IPS-20b (cell line): ENCODE measurements at regions not wholly inside any gene's neighbourhood (a gene's known extent, or its start where the extent isn't known, plus 50 kb on each side); places are given as distances from the start of the nearest gene placed in this dataset.

Experiments used
- H3K27ac ChIP-seq: one replicate; pipeline ENCODE4 v1.5.1; 2013; ENCODE audit warnings: low read length
- H3K27me3 ChIP-seq: 2 replicates; pipeline ENCODE4 v1.6.1; 2013; ENCODE audit warnings: mild to moderate bottlenecking, low read length, inconsistent platforms; ENCODE audit not compliant: insufficient read depth
- H3K36me3 ChIP-seq: 2 replicates; pipeline ENCODE4 v1.6.1; 2013; ENCODE audit warnings: low read depth, mild to moderate bottlenecking, inconsistent platforms, low read length, moderate library complexity; ENCODE audit not compliant: insufficient read depth
- H3K4me1 ChIP-seq: 2 replicates; pipeline ENCODE4 v1.6.1; 2013; ENCODE audit warnings: mild to moderate bottlenecking, control low read depth, inconsistent platforms, low read length, moderate library complexity; ENCODE audit not compliant: insufficient read depth
- H3K4me3 ChIP-seq: 2 replicates; pipeline ENCODE4 v1.5.1; 2013; ENCODE audit warnings: mild to moderate bottlenecking, low read length, inconsistent platforms
- H3K9ac ChIP-seq: 2 replicates; pipeline ENCODE4 v1.6.1; 2013; ENCODE audit warnings: low read depth, mild to moderate bottlenecking, inconsistent platforms, low read length, moderate library complexity
- H3K9me3 ChIP-seq: 2 replicates; pipeline ENCODE4 v1.6.1; 2013; ENCODE audit warnings: mild to moderate bottlenecking, low read depth, low read length, inconsistent platforms; ENCODE audit not compliant: insufficient read depth

GRCh38 chr11:82003671-82004515 lies 729.8 kb downstream of the FAM181B start:
- H3K4me1 ChIP-seq = no peaks in the 10 kb centered on the region
- no peak overlapping the region for H3K27ac ChIP-seq
- H3K36me3 ChIP-seq = no peaks in the 10 kb centered on the region
- H3K9me3 ChIP-seq = no peaks in the 10 kb centered on the region
- H3K4me3 ChIP-seq = no peak overlapping the region
- H3K9ac ChIP-seq = no peak overlapping the region
- no peaks in the 10 kb centered on the region for H3K27me3 ChIP-seq

- H3K9ac ChIP-seq = no peak overlapping the region
- no peaks in the 10 kb centered on the region for H3K4me1 ChIP-seq
- no peak overlapping the region for H3K27ac ChIP-seq
- H3K9me3 ChIP-seq = no peaks in the 10 kb centered on the region
- no peaks in the 10 kb centered on the region for H3K36me3 ChIP-seq
- H3K27me3 ChIP-seq = no peaks in the 10 kb centered on the region
- no peak overlapping the region for H3K4me3 ChIP-seq
These were observed 730.6 kb downstream of the FAM181B start for GRCh38 chr11:82003024-82003423.

GRCh38 chr11:81995889-81996288 lies 737.8 kb downstream of the FAM181B start:
- no peaks in the 10 kb centered on the region for H3K4me1 ChIP-seq
- H3K9me3 ChIP-seq = no peaks in the 10 kb centered on the region
- H3K27me3 ChIP-seq = no peaks in the 10 kb centered on the region
- H3K4me3 ChIP-seq = no peak overlapping the region
- no peaks in the 10 kb centered on the region for H3K36me3 ChIP-seq
- no peak overlapping the region for H3K27ac ChIP-seq
- H3K9ac ChIP-seq = no peak overlapping the region

GRCh38 chr11:81993755-81994154 lies 739.9 kb downstream of the FAM181B start:
- Histone ChIP-seq H3K9ac (no peak overlapping the region), H3K27ac (no peak overlapping the region), H3K36me3 (no peaks in the 10 kb centered on the region), H3K9me3 (no peaks in the 10 kb centered on the region), H3K27me3 (no peaks in the 10 kb centered on the region), H3K4me3 (no peak overlapping the region), H3K4me1 (no peaks in the 10 kb centered on the region)

GRCh38 chr11:81990659-81991443 lies 742.8 kb downstream of the FAM181B start:
- Histone ChIP-seq H3K27ac (no peak overlapping the region), H3K9ac (no peak overlapping the region), H3K4me1 (0 out of 2 replicates have a peak, but pooled peaks cover 5% of the 10 kb centered on the region), H3K36me3 (no peaks in the 10 kb centered on the region), H3K9me3 (peaks cover 6% of the 10 kb centered on the region), H3K4me3 (no peak overlapping the region), H3K27me3 (no peaks in the 10 kb centered on the region)

- H3K9me3 ChIP-seq = peaks cover 6% of the 10 kb centered on the region
- H3K9ac ChIP-seq = no peak overlapping the region
- H3K36me3 ChIP-seq = no peaks in the 10 kb centered on the region
- H3K27me3 ChIP-seq = no peaks in the 10 kb centered on the region
- H3K4me3 ChIP-seq = no peak overlapping the region
- no peak overlapping the region for H3K27ac ChIP-seq
- H3K4me1 ChIP-seq = 0 out of 2 replicates have a peak, but pooled peaks cover 5% of the 10 kb centered on the region
These were observed 744.6 kb downstream of the FAM181B start for GRCh38 chr11:81989093-81989492.

- no peak overlapping the region for H3K9ac ChIP-seq
- H3K4me1 ChIP-seq = 0 out of 2 replicates have a peak, but pooled peaks cover 5% of the 10 kb centered on the region
- no peaks in the 10 kb centered on the region for H3K36me3 ChIP-seq
- H3K27ac ChIP-seq = no peak overlapping the region
- H3K27me3 ChIP-seq = no peaks in the 10 kb centered on the region
- peaks cover 6% of the 10 kb centered on the region for H3K9me3 ChIP-seq
- H3K4me3 ChIP-seq = no peak overlapping the region
These were observed 745.7 kb downstream of the FAM181B start for GRCh38 chr11:81987829-81988472.

- no peak overlapping the region for H3K4me3 ChIP-seq
- 0 out of 2 replicates have a peak, but pooled peaks cover 5% of the 10 kb centered on the region for H3K4me1 ChIP-seq
- H3K9ac ChIP-seq = no peak overlapping the region
- H3K27me3 ChIP-seq = no peaks in the 10 kb centered on the region
- no peak overlapping the region for H3K27ac ChIP-seq
- H3K36me3 ChIP-seq = no peaks in the 10 kb centered on the region
- H3K9me3 ChIP-seq = peaks cover 6% of the 10 kb centered on the region
These were observed 747.0 kb downstream of the FAM181B start for GRCh38 chr11:81986556-81987161.

- Histone ChIP-seq H3K27ac (no peak overlapping the region), H3K27me3 (no peaks in the 10 kb centered on the region), H3K4me3 (no peak overlapping the region), H3K36me3 (no peaks in the 10 kb centered on the region), H3K9ac (no peak overlapping the region), H3K4me1 (no peaks in the 10 kb centered on the region), H3K9me3 (no peaks in the 10 kb centered on the region)
These were observed 754.2 kb downstream of the FAM181B start for GRCh38 chr11:81979448-81979847.

- H3K27ac ChIP-seq = no peak overlapping the region
- H3K9me3 ChIP-seq = no peaks in the 10 kb centered on the region
- no peaks in the 10 kb centered on the region for H3K4me1 ChIP-seq
- no peak overlapping the region for H3K4me3 ChIP-seq
- H3K9ac ChIP-seq = no peak overlapping the region
- no peaks in the 10 kb centered on the region for H3K27me3 ChIP-seq
- H3K36me3 ChIP-seq = no peaks in the 10 kb centered on the region
These were observed 758.3 kb downstream of the FAM181B start for GRCh38 chr11:81975261-81975900.

GRCh38 chr11:81970886-81971285 lies 762.8 kb downstream of the FAM181B start:
- no peaks in the 10 kb centered on the region for H3K36me3 ChIP-seq
- no peaks in the 10 kb centered on the region for H3K27me3 ChIP-seq
- no peaks in the 10 kb centered on the region for H3K4me1 ChIP-seq
- no peak overlapping the region for H3K4me3 ChIP-seq
- H3K9me3 ChIP-seq = no peaks in the 10 kb centered on the region
- no peak overlapping the region for H3K27ac ChIP-seq
- no peak overlapping the region for H3K9ac ChIP-seq
